ENCODE measurements at regions not wholly inside any gene's neighbourhood (a gene's known extent, or its start where the extent isn't known, plus 50 kb on each side); places are given as distances from the start of the nearest gene placed in this dataset.
"Not testable (repeated sequence)": the region's sequence is repeated elsewhere in the genome, so short reads cannot be mapped to it uniquely, and the experiment has no call there.

- no peak overlapping the region for H3K4me3 ChIP-seq (ENCODE audit: low read depth, low read length)
- no peak for TF ChIP-seq CTCF (IDR thresholded peaks at IDR 0.05; ENCODE audit: borderline replicate concordance, insufficient read depth, low read depth, low read length)
Measured at GRCh38 chrX:114272096-114272686, 311.7 kb upstream of the HTR2C start.

- H3K4me3 ChIP-seq (ENCODE audit: low read depth, low read length), result not testable (repeated sequence)
Measured at GRCh38 chrX:114270371-114270770, 313.5 kb upstream of the HTR2C start.

- no peak for TF ChIP-seq CTCF (IDR thresholded peaks at IDR 0.05; ENCODE audit: borderline replicate concordance, insufficient read depth, low read depth, low read length)
- H3K4me3 ChIP-seq (ENCODE audit: low read depth, low read length), result no peak overlapping the region
Measured at GRCh38 chrX:114268643-114269042, 315.2 kb upstream of the HTR2C start.

GRCh38 chrX:114267142-114267541, 316.7 kb upstream of the HTR2C start:
- no peak overlapping the region for H3K4me3 ChIP-seq (ENCODE audit: low read depth, low read length)
- no peak for TF ChIP-seq CTCF (IDR thresholded peaks at IDR 0.05; ENCODE audit: borderline replicate concordance, insufficient read depth, low read depth, low read length)

GRCh38 chrX:114252186-114252585, 331.7 kb upstream of the HTR2C start:
- no peak overlapping the region for H3K4me3 ChIP-seq (ENCODE audit: low read depth, low read length)
- no peak for TF ChIP-seq CTCF (IDR thresholded peaks at IDR 0.05; ENCODE audit: borderline replicate concordance, insufficient read depth, low read depth, low read length)

GRCh38 chrX:114251575-114251974, 332.3 kb upstream of the HTR2C start:
- no peak overlapping the region for H3K4me3 ChIP-seq (ENCODE audit: low read depth, low read length)
- TF ChIP-seq CTCF (IDR thresholded peaks at IDR 0.05; ENCODE audit: borderline replicate concordance, insufficient read depth, low read depth, low read length), result no peak

- no peak for TF ChIP-seq CTCF (IDR thresholded peaks at IDR 0.05; ENCODE audit: borderline replicate concordance, insufficient read depth, low read depth, low read length)
- no peak overlapping the region for H3K4me3 ChIP-seq (ENCODE audit: low read depth, low read length)
Measured at GRCh38 chrX:114221445-114221844, 362.4 kb upstream of the HTR2C start.

- no peak overlapping the region for H3K4me3 ChIP-seq (ENCODE audit: low read depth, low read length)
- TF ChIP-seq CTCF (IDR thresholded peaks at IDR 0.05; ENCODE audit: borderline replicate concordance, insufficient read depth, low read depth, low read length), result no peak
Measured at GRCh38 chrX:114210879-114211278, 373.0 kb upstream of the HTR2C start.

All from GM12875 (cell line).